ENCODE measurements at regions not wholly inside any gene's neighbourhood (a gene's known extent, or its start where the extent isn't known, plus 50 kb on each side); places are given as distances from the start of the nearest gene placed in this dataset.

DNA sequence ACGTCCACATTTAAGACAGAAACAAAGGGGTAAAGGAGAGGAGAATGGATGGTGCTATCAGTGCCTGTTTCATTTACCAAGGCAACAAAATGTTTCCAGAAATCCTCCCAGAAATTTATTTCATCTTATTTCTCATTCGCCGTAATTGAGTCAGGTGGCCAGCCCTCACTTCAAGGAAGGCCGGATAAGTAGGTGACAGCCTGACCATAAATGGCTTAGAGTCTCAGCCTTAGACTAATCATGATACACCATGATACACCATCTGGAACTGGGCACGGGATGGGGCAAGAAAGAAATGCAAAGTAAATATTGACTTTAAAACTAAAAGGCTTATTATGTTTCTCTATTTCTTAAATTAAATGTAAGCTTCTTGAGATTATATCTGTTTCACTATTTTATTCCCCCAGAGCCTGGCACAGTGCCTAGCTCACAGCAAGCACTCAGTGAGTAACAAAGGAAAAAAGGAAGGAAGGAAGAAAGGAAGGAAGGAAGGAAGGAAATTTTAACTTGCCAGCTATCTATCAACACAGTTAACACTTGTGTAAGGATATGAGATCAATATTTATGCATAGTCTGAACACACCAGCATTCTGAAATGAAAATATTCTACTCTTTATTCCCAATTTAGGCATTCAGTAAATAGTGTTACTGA is 106.1 kb upstream of the FSCB start:
- no peaks in the 10 kb centered on the region for H3K36me3 ChIP-seq (ENCODE audit: control insufficient read depth in 4 of 4, insufficient read depth in 3 of 4, low read depth in 1 of 4, low read length in 3 of 4)
- TF ChIP-seq FOXA2 (IDR thresholded peaks at IDR 0.05) (no peak), EGR1 (IDR thresholded peaks at IDR 0.05; ENCODE audit: low read depth in 2 of 2) (no peak), SP1 (IDR thresholded peaks at IDR 0.05) (no peak), REST (IDR thresholded peaks at IDR 0.05) (no peak), HNF4A (conservative IDR thresholded peaks at IDR 0.05) (no peak), MAX (IDR thresholded peaks at IDR 0.05) (no peak), RXRA (IDR thresholded peaks at IDR 0.05) (no peak), FOXA1 (IDR thresholded peaks at IDR 0.05) (no peak), GABPA (IDR thresholded peaks at IDR 0.05 in 1 of 2, conservative IDR thresholded peaks at IDR 0.05 in 1 of 2) (no peak), CTCF (IDR thresholded peaks at IDR 0.05; ENCODE audit: low read depth, low read length, missing input control) (no peak)
- 85% methylated on average over 5 of the region's 5 CpGs for WGBS

DNA sequence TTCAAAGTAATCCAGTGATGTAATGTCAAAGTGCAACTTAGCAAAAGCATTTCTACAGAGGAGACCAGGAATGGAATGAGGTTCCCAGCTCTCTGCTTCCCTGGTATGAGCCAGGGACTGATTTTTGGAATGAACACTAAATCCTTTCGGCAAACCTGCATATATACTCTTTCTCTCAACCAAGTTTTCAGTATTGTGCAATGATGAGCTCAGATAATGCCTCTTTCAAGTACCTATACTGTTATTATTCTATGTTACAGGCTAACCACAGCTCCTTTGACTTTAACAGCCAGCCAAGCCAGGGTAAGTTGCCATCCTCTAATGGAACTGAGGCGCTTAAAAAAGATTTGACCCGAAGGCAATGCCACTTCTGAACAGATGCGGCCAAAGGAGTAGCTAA is 104.9 kb upstream of the FSCB start:
- WGBS, result 77% methylated on average over 4 of the region's 4 CpGs
- TF ChIP-seq ATF3 (IDR thresholded peaks at IDR 0.05) (no peak), NR2F2 (IDR thresholded peaks at IDR 0.05) (no peak), JUND (IDR thresholded peaks at IDR 0.05) (no peak), REST (IDR thresholded peaks at IDR 0.05) (no peak)
- H3K9me3 ChIP-seq (ENCODE audit: control insufficient read depth in 4 of 4, low read length in 3 of 4), result no peaks in the 10 kb centered on the region
- no peaks in the 10 kb centered on the region for H3K27me3 ChIP-seq (ENCODE audit: control insufficient read depth in 4 of 4, insufficient read depth in 4 of 4, low read length in 3 of 4)
- H3K27ac ChIP-seq (ENCODE audit: low read depth in 1 of 2, low read length in 2 of 2), result no peak overlapping the region
- H3K36me3 ChIP-seq (ENCODE audit: control insufficient read depth in 4 of 4, insufficient read depth in 3 of 4, low read depth in 1 of 4, low read length in 3 of 4), result no peaks in the 10 kb centered on the region
- H3K4me1 ChIP-seq (ENCODE audit: control insufficient read depth in 4 of 4, insufficient read depth in 4 of 4, low read length in 3 of 4), result no peaks in the 10 kb centered on the region
- no peak for DNase-seq (ENCODE audit: low spot score)
- no peak overlapping the region for H3K9ac ChIP-seq (ENCODE audit: low read depth in 1 of 2, low read length in 2 of 2)
- no peak overlapping the region for H3K4me3 ChIP-seq (ENCODE audit: low read depth in 1 of 3, low read length in 3 of 3)

More for the DNA sequence above, 106.1 kb upstream of the FSCB start:
- Histone ChIP-seq H3K4me1 (ENCODE audit: control insufficient read depth in 4 of 4, insufficient read depth in 4 of 4, low read length in 3 of 4) (no peaks in the 10 kb centered on the region), H3K9me3 (ENCODE audit: control insufficient read depth in 4 of 4, low read length in 3 of 4) (no peaks in the 10 kb centered on the region), H3K9ac (ENCODE audit: low read depth in 1 of 2, low read length in 2 of 2) (no peak overlapping the region), H3K27me3 (ENCODE audit: control insufficient read depth in 4 of 4, insufficient read depth in 4 of 4, low read length in 3 of 4) (no peaks in the 10 kb centered on the region), H3K4me3 (ENCODE audit: low read depth in 1 of 3, low read length in 3 of 3) (no peak overlapping the region), H3K27ac (ENCODE audit: low read depth in 1 of 2, low read length in 2 of 2) (no peak overlapping the region)
- no peak for DNase-seq (ENCODE audit: low spot score)
